Stomach (tissue), 8 donors: ENCODE measurements at regions not wholly inside any gene's neighbourhood (a gene's known extent, or its start where the extent isn't known, plus 50 kb on each side); places are given as distances from the start of the nearest gene placed in this dataset.
A peak's percentile ranks its signal among the peaks of the same experiment; 100 is the strongest.

ENCODE experiments used
- DNase-seq, 2 donors: peaks; one replicate each; pipeline versions ENCODE4 v3.0.0 to v3.0.0-alpha.2; 2013 to 2019
- H3K27ac ChIP-seq, 5 donors: fragments of 200-600 bp in 4 of 5; sonication (generic) in 4 of 5; one replicate each; pipeline ENCODE4 v1.5.1; 2013 to 2019; ENCODE audit warnings: mild to moderate bottlenecking in 1 of 5, moderate library complexity in 1 of 5
- H3K27me3 ChIP-seq, 3 donors: fragments of 200-600 bp; sonication (generic); one replicate each; pipeline ENCODE4 v1.5.1; 2017 to 2019; ENCODE audit warnings: mixed run types in 1 of 3
- H3K36me3 ChIP-seq, 4 donors: fragments of 200-600 bp; sonication (generic); 1 replicate in 3 of 4; 2 replicates in 1 of 4; pipeline ENCODE4 v1.5.1; 2016 to 2019
- H3K4me1 ChIP-seq, 4 donors: fragments of 200-600 bp; sonication (generic); one replicate each; pipeline ENCODE4 v1.5.1; 2016 to 2019
- H3K4me3 ChIP-seq, 4 donors: fragments of 200-600 bp; sonication (generic) in 3 of 4; one replicate each; pipeline ENCODE4 v1.5.1; 2016 to 2019; ENCODE audit warnings: mild to moderate bottlenecking in 1 of 4
- H3K9me3 ChIP-seq, 4 donors: fragments of 200-600 bp; sonication (generic); one replicate each; pipeline ENCODE4 v1.5.1; 2016 to 2019
- CTCF ChIP-seq, 7 experiments: fragments of 450-650 bp in 4 of 7; fragments of 200-600 bp in 3 of 7; sonication (generic) in 3 of 7; IDR thresholded peaks; one replicate each; pipeline ENCODE4 v1.5.1; 2016 to 2019; ENCODE audit warnings: antibody characterized with exemption in 7 of 7, control low read depth in 2 of 7, mild to moderate bottlenecking in 1 of 7
- EP300 ChIP-seq: sonication (generic); formaldehyde crosslinking; IDR thresholded peaks from one replicate; pipeline ENCODE4 v1.6.1; 2017; ENCODE audit warnings: antibody characterized with exemption
- POLR2A ChIP-seq, 4 donors: fragments of 450-650 bp; IDR thresholded peaks; one replicate each; pipeline ENCODE4 v1.6.1; 2016; ENCODE audit warnings: antibody characterized with exemption in 4 of 4, control low read depth in 2 of 4, mild to moderate bottlenecking in 1 of 4, moderate library complexity in 1 of 4
- POLR2AphosphoS5 ChIP-seq, 3 donors: sonication (generic); formaldehyde crosslinking; IDR thresholded peaks; one replicate each; pipeline ENCODE4 v1.6.1; 2016; ENCODE audit warnings: antibody characterized with exemption in 3 of 3
- WGBS, 5 donors: extraction: QIAGEN DNeasy Blood & Tissue Kit in 3 of 5; methylation state at CpG; one replicate each; pipeline versions ENCODE4 v1.1.5 to v1.1.7; 2013 to 2018; 5-methylcytosine and 5-hydroxymethylcytosine counted together
- intact Hi-C: fragments of 100-400 bp; cut with DNase I; formaldehyde crosslinking; loops from one replicate; pipeline ENCODE4 v1.15.1; 2023; ENCODE audit warnings: low total_unique reads
- donor health status: healthy with polysubstance abuse.
- donor health status: Bipolar disorder and iron deficiency.
- donor health status: healthy.

- WGBS, 5 donors, result 81 to 90% (median 87%) methylated on average over 6 of the region's 6 CpGs
- Histone ChIP-seq H3K4me1 (no peaks in the 10 kb centered on the region), H3K27ac (no peak overlapping the region), H3K4me3 (no peak overlapping the region), H3K27me3 (no peaks in the 10 kb centered on the region), H3K9me3 (no peaks in the 10 kb centered on the region), H3K36me3 (no peaks in the 10 kb centered on the region)
- no peak for DNase-seq
- intact Hi-C loops, result no loop called here
- TF ChIP-seq POLR2A (IDR thresholded peaks at IDR 0.05), result no peak
- TF ChIP-seq CTCF (IDR thresholded peaks at IDR 0.05), result no peak
- no peak for TF ChIP-seq EP300
- TF ChIP-seq POLR2AphosphoS5 (IDR thresholded peaks at IDR 0.05), result no peak
These were observed 91.4 kb upstream of the IRX4 start for GRCh38 chr5:1974081-1974480.

- Histone ChIP-seq H3K4me1 (no peaks in the 10 kb centered on the region), H3K9me3 (no peaks in the 10 kb centered on the region), H3K4me3 (no peak overlapping the region), H3K27me3 (no peaks in the 10 kb centered on the region), H3K27ac (no peak overlapping the region), H3K36me3 (no peaks in the 10 kb centered on the region)
- DNase-seq, result no peak
- intact Hi-C loops, result no loop called here
- no peak for TF ChIP-seq POLR2A (IDR thresholded peaks at IDR 0.05)
- TF ChIP-seq POLR2AphosphoS5 (IDR thresholded peaks at IDR 0.05), result no peak
- no peak for TF ChIP-seq CTCF (IDR thresholded peaks at IDR 0.05)
- no peak for TF ChIP-seq EP300
- WGBS, 5 donors, result 78 to 86% (median 82%) methylated on average over 21 of the region's 21 CpGs
These were observed 90.8 kb upstream of the IRX4 start for GRCh38 chr5:1973391-1974013.

GRCh38 chr5:1971944-1972343, 89.2 kb upstream of the IRX4 start:
- 74 to 93% (median 87%) methylated on average over 13 of the region's 13 CpGs for WGBS, 5 donors
- TF ChIP-seq CTCF (IDR thresholded peaks at IDR 0.05) (no peak), EP300 (no peak), POLR2AphosphoS5 (IDR thresholded peaks at IDR 0.05) (no peak)
- intact Hi-C loops, result no loop called here
- DNase-seq, result no peak
- H3K4me3 ChIP-seq, result no peak overlapping the region
- no peaks in the 10 kb centered on the region for H3K36me3 ChIP-seq
- H3K9me3 ChIP-seq, result no peaks in the 10 kb centered on the region
- H3K27me3 ChIP-seq, result no peaks in the 10 kb centered on the region
- H3K27ac ChIP-seq, result no peak overlapping the region
- H3K4me1 ChIP-seq, result no peaks in the 10 kb centered on the region

- DNase-seq, result peak in 1 of 2 donors; percentile 47
- WGBS, 5 donors, result 45 to 64% (median 60%) methylated on average over 6 of the region's 6 CpGs
- intact Hi-C loops, result no loop called here
- Histone ChIP-seq H3K4me1 (no peaks in the 10 kb centered on the region), H3K9me3 (no peaks in the 10 kb centered on the region), H3K27me3 (no peaks in the 10 kb centered on the region), H3K4me3 (no peak overlapping the region), H3K27ac (no peak overlapping the region), H3K36me3 (no peaks in the 10 kb centered on the region)
- TF ChIP-seq POLR2AphosphoS5 (IDR thresholded peaks at IDR 0.05) (no peak), POLR2A (IDR thresholded peaks at IDR 0.05) (no peak), EP300 (no peak), CTCF (IDR thresholded peaks at IDR 0.05) (no peak)
These were observed 85.0 kb upstream of the IRX4 start for GRCh38 chr5:1967736-1968135.
